SU-DHL-6 (cell line): ENCODE measurements at regions not wholly inside any gene's neighbourhood (a gene's known extent, or its start where the extent isn't known, plus 50 kb on each side); places are given as distances from the start of the nearest gene placed in this dataset.

ENCODE experiments used
- H2AFZ ChIP-seq: fragments of 200-600 bp; sonication (generic); 2 replicates; pipeline ENCODE4 v1.6.1; 2014; ENCODE audit warnings: low read depth, mild to moderate bottlenecking, moderate library complexity, mixed read lengths, antibody characterized with exemption, low read length; ENCODE audit not compliant: severe bottlenecking
- H3F3A ChIP-seq: fragments of 200-600 bp; shearing (Covaris generic); 2 replicates; pipeline ENCODE4 v1.6.0; 2016; ENCODE audit warnings: antibody characterized with exemption, mild to moderate bottlenecking; ENCODE audit not compliant: insufficient read depth
- H3K27ac ChIP-seq: fragments of 200-600 bp; sonication (generic); 2 replicates; pipeline ENCODE4 v1.5.1; 2016; ENCODE audit warnings: low read depth, mild to moderate bottlenecking, low read length, moderate library complexity, mixed read lengths
- H3K27me3 ChIP-seq: fragments of 200-600 bp; sonication (generic), shearing (Covaris generic); 2 replicates; pipeline ENCODE4 v1.6.0; 2014; ENCODE audit warnings: mild to moderate bottlenecking, low read length
- H3K36me3 ChIP-seq: fragments of 200-600 bp; sonication (generic); 2 replicates; pipeline ENCODE4 v1.6.1; 2014; ENCODE audit warnings: mild to moderate bottlenecking, low read length, mixed read lengths
- H3K4me2 ChIP-seq: fragments of 300-600, 200-600 bp; shearing (Covaris generic), sonication (generic); 2 replicates; pipeline ENCODE4 v1.6.0; 2014; ENCODE audit warnings: low read length, low read depth, mild to moderate bottlenecking; ENCODE audit not compliant: poor library complexity, severe bottlenecking
- H3K4me3 ChIP-seq: fragments of 200-600 bp; sonication (generic); 2 replicates; pipeline ENCODE4 v1.5.1; 2014; ENCODE audit warnings: antibody characterized with exemption, low read length, mild to moderate bottlenecking, mixed read lengths; ENCODE audit not compliant: insufficient read depth, poor library complexity, severe bottlenecking
- H3K79me2 ChIP-seq: fragments of 200-600 bp; sonication (generic); 2 replicates; pipeline ENCODE4 v1.6.1; 2014; ENCODE audit warnings: mild to moderate bottlenecking, low read length, moderate library complexity; ENCODE audit not compliant: insufficient read depth
- H3K9ac ChIP-seq: fragments of 200-600 bp; sonication (generic); 2 replicates; pipeline ENCODE4 v1.7.0; 2014; ENCODE audit warnings: mild to moderate bottlenecking, low read length
- H3K9me2 ChIP-seq: fragments of 200-600 bp; sonication (generic); replicated peaks from 2 replicates; pipeline ENCODE4 v1.6.1; 2014; ENCODE audit warnings: low read length; ENCODE audit not compliant: insufficient read depth
- H3K9me3 ChIP-seq: fragments of 200-600 bp; sonication (generic); 2 replicates; pipeline ENCODE4 v1.6.1; 2014; ENCODE audit warnings: low read length, mixed read lengths; ENCODE audit not compliant: insufficient read depth
- H4K20me1 ChIP-seq: fragments of 200-600 bp; sonication (generic); 2 replicates; pipeline ENCODE4 v1.6.1; 2014; ENCODE audit warnings: low read depth, mild to moderate bottlenecking, antibody characterized with exemption, low read length, moderate library complexity, mixed read lengths
- CTCF ChIP-seq: fragments of 200-600 bp; sonication (generic); IDR thresholded peaks from one replicate; pipeline ENCODE4 v1.5.1; 2017; ENCODE audit warnings: antibody characterized with exemption, mild to moderate bottlenecking, low read length, moderate library complexity; ENCODE audit not compliant: insufficient read depth, poor library complexity, severe bottlenecking
- EZH2phosphoT487 ChIP-seq: fragments of 200-600 bp; sonication (generic), shearing (Covaris generic); conservative IDR thresholded peaks from 2 replicates; pipeline ENCODE4 v1.6.1; 2018; ENCODE audit warnings: mild to moderate bottlenecking, antibody characterized with exemption, low read length, moderate library complexity, mixed read lengths

- no peak overlapping the region for H3K4me3 ChIP-seq
- no peaks in the 10 kb centered on the region for H3K27me3 ChIP-seq
- H3K36me3 ChIP-seq = no peaks in the 10 kb centered on the region
- no peak overlapping the region for H3K9ac ChIP-seq
- H3K9me3 ChIP-seq = no peaks in the 10 kb centered on the region
- H3K27ac ChIP-seq = no peak overlapping the region
- no peak overlapping the region for H2AFZ ChIP-seq
- no peaks in the 10 kb centered on the region for H3K79me2 ChIP-seq
- TF ChIP-seq EZH2phosphoT487 (no peak), CTCF (no peak)
- no peak overlapping the region for H3K4me2 ChIP-seq
- no peaks in the 10 kb centered on the region for H4K20me1 ChIP-seq
- H3K9me2 ChIP-seq = no peaks in the 10 kb centered on the region
- H3F3A ChIP-seq = no peaks in the 10 kb centered on the region
Observed at GRCh38 chr5:14061106-14061505, 82.0 kb upstream of the TRIO start.

GRCh38 chr5:14060218-14060617, 82.9 kb upstream of the TRIO start:
- no peak overlapping the region for H3K27ac ChIP-seq
- no peak overlapping the region for H3K4me3 ChIP-seq
- H3K36me3 ChIP-seq = no peaks in the 10 kb centered on the region
- no peaks in the 10 kb centered on the region for H3F3A ChIP-seq
- H3K79me2 ChIP-seq = no peaks in the 10 kb centered on the region
- no peaks in the 10 kb centered on the region for H3K9me3 ChIP-seq
- H3K27me3 ChIP-seq = no peaks in the 10 kb centered on the region
- no peak overlapping the region for H2AFZ ChIP-seq
- no peaks in the 10 kb centered on the region for H3K9me2 ChIP-seq
- H4K20me1 ChIP-seq = no peaks in the 10 kb centered on the region
- TF ChIP-seq CTCF (no peak), EZH2phosphoT487 (no peak)
- H3K4me2 ChIP-seq = no peak overlapping the region
- H3K9ac ChIP-seq = no peak overlapping the region

- Histone ChIP-seq H3K9me2 (no peaks in the 10 kb centered on the region), H3K4me3 (no peak overlapping the region), H2AFZ (no peak overlapping the region), H3K27me3 (no peaks in the 10 kb centered on the region), H3K4me2 (no peak overlapping the region), H3K9ac (no peak overlapping the region), H3K27ac (no peak overlapping the region), H3K9me3 (no peaks in the 10 kb centered on the region), H3K79me2 (no peaks in the 10 kb centered on the region), H4K20me1 (no peaks in the 10 kb centered on the region), H3F3A (no peaks in the 10 kb centered on the region), H3K36me3 (no peaks in the 10 kb centered on the region)
- TF ChIP-seq CTCF (no peak), EZH2phosphoT487 (no peak)
Observed at GRCh38 chr5:14059810-14060209, 83.3 kb upstream of the TRIO start.

- H3F3A ChIP-seq = no peaks in the 10 kb centered on the region
- no peak overlapping the region for H3K9ac ChIP-seq
- no peak overlapping the region for H2AFZ ChIP-seq
- H3K79me2 ChIP-seq = no peaks in the 10 kb centered on the region
- H3K4me2 ChIP-seq = no peak overlapping the region
- no peak overlapping the region for H3K4me3 ChIP-seq
- no peak overlapping the region for H3K27ac ChIP-seq
- no peaks in the 10 kb centered on the region for H4K20me1 ChIP-seq
- H3K9me3 ChIP-seq = no peaks in the 10 kb centered on the region
- no peak for TF ChIP-seq EZH2phosphoT487
- no peak for TF ChIP-seq CTCF
- H3K9me2 ChIP-seq = no peaks in the 10 kb centered on the region
- no peaks in the 10 kb centered on the region for H3K36me3 ChIP-seq
- H3K27me3 ChIP-seq = no peaks in the 10 kb centered on the region
Observed at GRCh38 chr5:14057289-14057688, 85.9 kb upstream of the TRIO start.
